ENCODE measurements at regions not wholly inside any gene's neighbourhood (a gene's known extent, or its start where the extent isn't known, plus 50 kb on each side); places are given as distances from the start of the nearest gene placed in this dataset.

GRCh38 chr1:25055961-25056360 lies 125.9 kb upstream of the RUNX3 start:
- BruUV-seq (replicated peaks) = no TSS peak
- H4K20me1 ChIP-seq (ENCODE audit: insufficient read depth, low read length) = no peaks in the 10 kb centered on the region
- no peaks in the 10 kb centered on the region for H3K36me3 ChIP-seq (ENCODE audit: insufficient read depth, low read length)
- POLR2A ChIA-PET = no interaction called here
- no peak for TF ChIP-seq EZH2phosphoT487 (IDR thresholded peaks at IDR 0.05; ENCODE audit: borderline replicate concordance, low read depth, low read length)
- TF ChIP-seq, protein P1, sequence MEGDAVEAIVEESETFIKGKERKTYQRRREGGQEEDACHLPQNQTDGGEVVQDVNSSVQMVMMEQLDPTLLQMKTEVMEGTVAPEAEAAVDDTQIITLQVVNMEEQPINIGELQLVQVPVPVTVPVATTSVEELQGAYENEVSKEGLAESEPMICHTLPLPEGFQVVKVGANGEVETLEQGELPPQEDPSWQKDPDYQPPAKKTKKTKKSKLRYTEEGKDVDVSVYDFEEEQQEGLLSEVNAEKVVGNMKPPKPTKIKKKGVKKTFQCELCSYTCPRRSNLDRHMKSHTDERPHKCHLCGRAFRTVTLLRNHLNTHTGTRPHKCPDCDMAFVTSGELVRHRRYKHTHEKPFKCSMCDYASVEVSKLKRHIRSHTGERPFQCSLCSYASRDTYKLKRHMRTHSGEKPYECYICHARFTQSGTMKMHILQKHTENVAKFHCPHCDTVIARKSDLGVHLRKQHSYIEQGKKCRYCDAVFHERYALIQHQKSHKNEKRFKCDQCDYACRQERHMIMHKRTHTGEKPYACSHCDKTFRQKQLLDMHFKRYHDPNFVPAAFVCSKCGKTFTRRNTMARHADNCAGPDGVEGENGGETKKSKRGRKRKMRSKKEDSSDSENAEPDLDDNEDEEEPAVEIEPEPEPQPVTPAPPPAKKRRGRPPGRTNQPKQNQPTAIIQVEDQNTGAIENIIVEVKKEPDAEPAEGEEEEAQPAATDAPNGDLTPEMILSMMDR (conservative IDR thresholded peaks at IDR 0.05; ENCODE audit: low read length) = no peak
- CTCF ChIA-PET (ENCODE audit: unreplicated experiment) = no interaction called here
- H3K4me3 ChIP-seq (ENCODE audit: low read depth, low read length, poor library complexity, severe bottlenecking) = no peak overlapping the region
- no peaks in the 10 kb centered on the region for H3K9me3 ChIP-seq (ENCODE audit: low read length)
- DNase-seq (ENCODE audit: low spot score) = no peak
- intact Hi-C loops (cut with micrococcal nuclease; ENCODE audit: unreplicated experiment) = no loop called here
- no peak overlapping the region for H3K4me2 ChIP-seq (ENCODE audit: low read length)
- H3K9me2 ChIP-seq (ENCODE audit: insufficient read depth, low read length) = no peaks in the 10 kb centered on the region
- no peaks in the 10 kb centered on the region for H3K4me1 ChIP-seq (ENCODE audit: insufficient read depth, low read length, poor library complexity, severe bottlenecking)
- no peak overlapping the region for H2AFZ ChIP-seq (ENCODE audit: low read length)
- H3K79me2 ChIP-seq (ENCODE audit: insufficient read depth, low read depth, low read length) = no peaks in the 10 kb centered on the region
- H3K27ac ChIP-seq (ENCODE audit: low read depth, low read length, poor library complexity, severe bottlenecking) = no peak overlapping the region

GRCh38 chr1:25055324-25055780 lies 125.3 kb upstream of the RUNX3 start:
- no TSS peak for BruUV-seq (replicated peaks)
- no peaks in the 10 kb centered on the region for H3K9me3 ChIP-seq (ENCODE audit: low read length)
- no peaks in the 10 kb centered on the region for H3K9me2 ChIP-seq (ENCODE audit: insufficient read depth, low read length)
- no peaks in the 10 kb centered on the region for H4K20me1 ChIP-seq (ENCODE audit: insufficient read depth, low read length)
- no peak for DNase-seq (ENCODE audit: low spot score)
- no peaks in the 10 kb centered on the region for H3K4me1 ChIP-seq (ENCODE audit: insufficient read depth, low read length, poor library complexity, severe bottlenecking)
- H2AFZ ChIP-seq (ENCODE audit: low read length) = no peak overlapping the region
- TF ChIP-seq EZH2phosphoT487 (IDR thresholded peaks at IDR 0.05; ENCODE audit: borderline replicate concordance, low read depth, low read length) = no peak
- TF ChIP-seq, protein P1 (conservative IDR thresholded peaks at IDR 0.05; ENCODE audit: low read length) = no peak
- no peak overlapping the region for H3K4me2 ChIP-seq (ENCODE audit: low read length)
- H3K36me3 ChIP-seq (ENCODE audit: insufficient read depth, low read length) = no peaks in the 10 kb centered on the region
- ChIA-PET POLR2A (no interaction called here), CTCF (ENCODE audit: unreplicated experiment) (no interaction called here)
- no peaks in the 10 kb centered on the region for H3K79me2 ChIP-seq (ENCODE audit: insufficient read depth, low read depth, low read length)
- no peak overlapping the region for H3K4me3 ChIP-seq (ENCODE audit: low read depth, low read length, poor library complexity, severe bottlenecking)
- intact Hi-C loops (cut with micrococcal nuclease; ENCODE audit: unreplicated experiment) = no loop called here
- no peak overlapping the region for H3K27ac ChIP-seq (ENCODE audit: low read depth, low read length, poor library complexity, severe bottlenecking)

DNA sequence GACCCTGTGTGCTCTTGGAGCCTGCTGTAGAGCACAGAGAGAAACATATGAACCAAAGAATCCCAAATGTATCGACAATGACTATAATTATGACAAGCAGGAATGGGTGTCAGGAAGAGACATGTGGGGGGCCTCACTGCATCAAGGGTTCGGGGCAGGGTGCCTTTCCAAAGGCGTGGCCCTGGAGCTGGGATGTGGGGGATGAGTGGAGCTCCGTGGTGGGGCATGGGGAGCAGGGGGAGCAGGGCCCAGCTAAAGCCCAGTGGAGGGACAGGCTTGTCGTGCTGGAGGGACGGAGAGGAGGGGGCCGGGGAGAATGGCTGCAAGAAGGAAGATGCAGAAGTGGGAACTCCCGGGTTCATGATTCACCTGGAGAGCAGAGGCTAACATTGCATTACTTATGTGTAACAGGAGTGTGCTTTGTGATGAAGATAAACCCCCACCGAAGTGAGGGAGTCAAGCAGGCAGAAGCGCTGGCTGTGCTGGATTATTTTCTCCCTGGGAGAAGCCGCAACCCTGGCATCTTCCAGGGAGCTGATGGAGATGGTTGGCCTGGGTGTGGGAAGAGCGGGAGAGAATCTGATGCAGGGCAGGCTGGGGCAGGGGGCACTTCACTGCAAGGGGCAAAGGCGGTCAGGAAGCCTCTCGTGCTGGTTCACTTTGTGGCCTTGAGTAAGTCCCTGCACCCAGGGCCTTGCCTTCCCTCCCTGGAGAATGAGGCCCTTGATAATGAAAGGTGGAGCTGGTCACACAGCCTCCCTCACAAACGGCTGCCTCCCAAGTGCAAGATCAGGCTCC lies 124.6 kb upstream of the RUNX3 start:
- Histone ChIP-seq H3K79me2 (ENCODE audit: insufficient read depth, low read depth, low read length) (no peaks in the 10 kb centered on the region), H3K4me3 (ENCODE audit: low read depth, low read length, poor library complexity, severe bottlenecking) (no peak overlapping the region), H4K20me1 (ENCODE audit: insufficient read depth, low read length) (no peaks in the 10 kb centered on the region), H3K36me3 (ENCODE audit: insufficient read depth, low read length) (no peaks in the 10 kb centered on the region), H3K9me3 (ENCODE audit: low read length) (no peaks in the 10 kb centered on the region), H3K4me1 (ENCODE audit: insufficient read depth, low read length, poor library complexity, severe bottlenecking) (no peaks in the 10 kb centered on the region), H3K27ac (ENCODE audit: low read depth, low read length, poor library complexity, severe bottlenecking) (no peak overlapping the region), H3K9me2 (ENCODE audit: insufficient read depth, low read length) (no peaks in the 10 kb centered on the region), H3K4me2 (ENCODE audit: low read length) (no peak overlapping the region), H2AFZ (ENCODE audit: low read length) (no peak overlapping the region)
- ChIA-PET CTCF (ENCODE audit: unreplicated experiment) (no interaction called here), POLR2A (no interaction called here)
- intact Hi-C loops (cut with micrococcal nuclease; ENCODE audit: unreplicated experiment) = no loop called here
- BruUV-seq (replicated peaks) = no TSS peak
- DNase-seq (ENCODE audit: low spot score) = no peak
- TF ChIP-seq, protein P1 (conservative IDR thresholded peaks at IDR 0.05; ENCODE audit: low read length) = no peak
- no peak for TF ChIP-seq EZH2phosphoT487 (IDR thresholded peaks at IDR 0.05; ENCODE audit: borderline replicate concordance, low read depth, low read length)
